ENCODE measurements at regions not wholly inside any gene's neighbourhood (a gene's known extent, or its start where the extent isn't known, plus 50 kb on each side); places are given as distances from the start of the nearest gene placed in this dataset.
"Not testable (repeated sequence)": the region's sequence is repeated elsewhere in the genome, so short reads cannot be mapped to it uniquely, and the experiment has no call there.

GRCh38 chr16:60648290-60648689 lies 1387.9 kb downstream of the CDH8 start:
- no peak for DNase-seq (ENCODE audit: low spot score in 2 of 2)
- H3K9me3 ChIP-seq = no peaks in the 10 kb centered on the region
- H3K4me3 ChIP-seq = no peak overlapping the region
- no peaks in the 10 kb centered on the region for H3K4me1 ChIP-seq
- TF ChIP-seq EP300 (IDR thresholded peaks at IDR 0.05) (no peak), POLR2AphosphoS5 (IDR thresholded peaks at IDR 0.05) (no peak), POLR2A (IDR thresholded peaks at IDR 0.05) (no peak), CTCF (IDR thresholded peaks at IDR 0.05) (no peak)
- H3K27ac ChIP-seq = no peak overlapping the region
- no peaks in the 10 kb centered on the region for H3K27me3 ChIP-seq
- H3K36me3 ChIP-seq = no peaks in the 10 kb centered on the region

DNA sequence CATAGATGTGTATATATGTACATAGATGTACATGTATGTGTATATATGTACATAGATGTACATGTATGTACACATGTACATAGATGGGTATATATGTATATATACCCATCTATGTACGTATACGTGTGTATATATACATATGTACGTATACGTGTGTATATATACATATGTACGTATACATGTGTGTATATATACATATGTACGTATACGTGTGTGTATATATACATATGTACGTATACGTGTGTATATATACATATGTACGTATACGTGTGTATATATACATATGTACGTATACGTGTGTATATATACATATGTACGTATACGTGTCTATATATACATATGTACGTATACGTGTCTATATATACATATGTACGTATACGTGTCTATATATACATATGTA lies 1388.8 kb downstream of the CDH8 start:
- WGBS = 89% methylated on average over 19 of the region's 19 CpGs

DNA sequence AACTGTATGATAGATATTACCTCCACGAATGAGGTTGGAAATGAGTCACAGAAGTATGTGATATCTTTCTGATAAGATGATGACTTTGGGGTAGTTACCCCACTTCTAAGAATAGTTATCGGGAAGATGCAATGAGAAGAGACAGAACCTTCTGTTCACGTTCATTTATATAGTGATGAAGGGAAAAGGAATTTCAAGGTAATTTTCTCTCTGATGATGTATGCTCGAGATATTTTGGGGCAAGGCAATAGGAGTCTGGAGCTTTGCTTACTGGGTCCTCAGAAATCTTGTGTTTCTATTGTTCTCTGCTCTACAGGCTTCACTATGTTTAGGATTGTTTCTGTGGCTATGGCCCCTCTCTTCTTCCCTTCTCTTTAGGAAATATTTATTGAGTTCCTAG lies 1389.6 kb downstream of the CDH8 start:
- no peak overlapping the region for H3K27ac ChIP-seq
- no peaks in the 10 kb centered on the region for H3K9me3 ChIP-seq
- 79% methylated on average over 4 of the region's 4 CpGs for WGBS
- H3K4me1 ChIP-seq = no peaks in the 10 kb centered on the region
- no peak overlapping the region for H3K4me3 ChIP-seq
- no peak for DNase-seq (ENCODE audit: low spot score in 2 of 2)
- H3K27me3 ChIP-seq = no peaks in the 10 kb centered on the region
- no peak for TF ChIP-seq EP300 (IDR thresholded peaks at IDR 0.05)
- no peak for TF ChIP-seq POLR2AphosphoS5 (IDR thresholded peaks at IDR 0.05)
- no peak for TF ChIP-seq CTCF (IDR thresholded peaks at IDR 0.05)
- TF ChIP-seq POLR2A (IDR thresholded peaks at IDR 0.05) = no peak
- no peaks in the 10 kb centered on the region for H3K36me3 ChIP-seq

More for the DNA sequence above, 1388.8 kb downstream of the CDH8 start:
- not testable (repeated sequence) for H3K4me3 ChIP-seq; H3K9me3 ChIP-seq; H3K36me3 ChIP-seq; H3K27me3 ChIP-seq; DNase-seq (ENCODE audit: low spot score in 2 of 2); H3K27ac ChIP-seq; H3K4me1 ChIP-seq

GRCh38 chr16:60645541-60645940 lies 1390.7 kb downstream of the CDH8 start:
- Histone ChIP-seq H3K27me3 (no peaks in the 10 kb centered on the region), H3K9me3 (no peaks in the 10 kb centered on the region), H3K4me3 (no peak overlapping the region), H3K27ac (no peak overlapping the region), H3K36me3 (no peaks in the 10 kb centered on the region), H3K4me1 (no peaks in the 10 kb centered on the region)
- 64% methylated on average over 3 of the region's 3 CpGs for WGBS
- TF ChIP-seq POLR2A (IDR thresholded peaks at IDR 0.05) = no peak
- TF ChIP-seq CTCF (IDR thresholded peaks at IDR 0.05) = no peak
- no peak for TF ChIP-seq EP300 (IDR thresholded peaks at IDR 0.05)
- no peak for TF ChIP-seq POLR2AphosphoS5 (IDR thresholded peaks at IDR 0.05)
- DNase-seq (ENCODE audit: low spot score in 2 of 2) = no peak

DNA sequence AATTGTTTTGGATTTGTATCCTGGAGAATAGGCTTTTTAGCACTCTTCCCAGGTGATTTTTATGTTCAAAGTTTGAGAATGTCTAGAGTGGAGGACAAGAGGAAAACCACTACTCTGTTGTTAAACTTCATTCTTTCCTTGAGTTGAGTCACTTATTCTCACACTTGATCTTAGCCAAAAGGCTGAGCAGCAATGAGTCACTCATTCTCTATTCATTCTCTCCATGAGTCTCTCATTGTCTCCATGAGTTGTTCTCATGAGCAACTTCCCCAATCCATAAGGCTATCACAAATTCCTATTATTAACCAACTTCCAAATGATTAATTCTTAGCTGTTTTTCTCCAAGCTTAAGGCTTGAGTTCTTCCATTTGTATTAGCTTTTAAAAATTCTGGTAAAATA lies 1393.3 kb downstream of the CDH8 start:
- DNase-seq (ENCODE audit: low spot score in 2 of 2) = no peak
- H3K27me3 ChIP-seq = no peaks in the 10 kb centered on the region
- H3K36me3 ChIP-seq = no peaks in the 10 kb centered on the region
- H3K27ac ChIP-seq = no peak overlapping the region
- H3K9me3 ChIP-seq = no peaks in the 10 kb centered on the region
- no peaks in the 10 kb centered on the region for H3K4me1 ChIP-seq
- no peak for TF ChIP-seq CTCF (IDR thresholded peaks at IDR 0.05)
- no peak for TF ChIP-seq POLR2A (IDR thresholded peaks at IDR 0.05)
- TF ChIP-seq POLR2AphosphoS5 (IDR thresholded peaks at IDR 0.05) = no peak
- TF ChIP-seq EP300 (IDR thresholded peaks at IDR 0.05) = no peak
- H3K4me3 ChIP-seq = no peak overlapping the region

DNA sequence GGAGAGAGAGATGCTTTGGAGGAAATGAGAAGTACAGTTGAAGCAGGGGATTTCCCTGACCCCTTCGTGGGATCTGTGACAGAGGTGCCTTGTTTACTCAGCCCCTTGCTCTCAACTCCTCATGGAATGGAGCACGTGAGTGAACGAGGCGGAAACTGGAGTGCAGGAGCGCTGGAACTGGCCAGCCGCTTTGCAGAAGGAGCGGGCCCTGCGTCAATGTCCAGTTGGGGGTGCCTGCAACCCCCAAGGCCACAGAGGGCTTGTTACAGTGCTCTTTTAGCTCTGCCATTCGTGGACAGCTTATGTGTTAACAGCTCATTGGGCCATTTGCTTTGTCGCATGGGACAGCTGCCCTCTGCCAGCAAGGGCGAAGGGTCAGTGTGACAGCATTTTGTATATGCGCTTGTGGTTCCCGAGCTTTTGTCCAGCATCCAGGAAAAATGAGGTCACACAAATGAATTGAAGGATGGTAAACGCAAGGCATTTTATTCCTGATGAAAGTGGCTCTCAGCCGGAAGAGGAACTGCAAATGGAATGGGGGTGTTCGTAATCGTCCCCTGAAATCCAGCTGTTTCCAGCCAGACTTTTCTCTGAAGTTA lies 1395.1 kb downstream of the CDH8 start:
- 85% methylated on average over 17 of the region's 17 CpGs for WGBS

More for the DNA sequence above, 1395.1 kb downstream of the CDH8 start:
- no peaks in the 10 kb centered on the region for H3K27me3 ChIP-seq
- no peak for DNase-seq (ENCODE audit: low spot score in 2 of 2)
- H3K36me3 ChIP-seq = no peaks in the 10 kb centered on the region
- no peak for TF ChIP-seq EP300 (IDR thresholded peaks at IDR 0.05)
- no peak for TF ChIP-seq POLR2AphosphoS5 (IDR thresholded peaks at IDR 0.05)
- no peak for TF ChIP-seq POLR2A (IDR thresholded peaks at IDR 0.05)
- no peak for TF ChIP-seq CTCF (IDR thresholded peaks at IDR 0.05)
- no peak overlapping the region for H3K27ac ChIP-seq
- no peaks in the 10 kb centered on the region for H3K9me3 ChIP-seq
- no peak overlapping the region for H3K4me3 ChIP-seq
- no peaks in the 10 kb centered on the region for H3K4me1 ChIP-seq
